ENCODE measurements at regions not wholly inside any gene's neighbourhood (a gene's known extent, or its start where the extent isn't known, plus 50 kb on each side); places are given as distances from the start of the nearest gene placed in this dataset.

- no peak for DNase-seq (ENCODE audit: low spot score)
Observed at GRCh38 chr18:39872651-39873050, 2082.4 kb upstream of the PIK3C3 start.

GRCh38 chr18:39871961-39872360 lies 2083.1 kb upstream of the PIK3C3 start:
- no peak for DNase-seq (ENCODE audit: low spot score)

GRCh38 chr18:39870591-39870990 lies 2084.4 kb upstream of the PIK3C3 start:
- DNase-seq (ENCODE audit: low spot score): no peak

- no peak for DNase-seq (ENCODE audit: low spot score)
Observed at GRCh38 chr18:39863916-39864315, 2091.1 kb upstream of the PIK3C3 start.

GRCh38 chr18:39862341-39862740 lies 2092.7 kb upstream of the PIK3C3 start:
- no peak for DNase-seq (ENCODE audit: low spot score)

GRCh38 chr18:39854291-39854690 lies 2100.7 kb upstream of the PIK3C3 start:
- no peak for DNase-seq (ENCODE audit: low spot score)

- DNase-seq (ENCODE audit: low spot score): no peak
Observed at GRCh38 chr18:39846265-39846664, 2108.8 kb upstream of the PIK3C3 start.

GRCh38 chr18:39845631-39846030 lies 2109.4 kb upstream of the PIK3C3 start:
- no peak for DNase-seq (ENCODE audit: low spot score)

GRCh38 chr18:39845106-39845505 lies 2109.9 kb upstream of the PIK3C3 start:
- no peak for DNase-seq (ENCODE audit: low spot score)

GRCh38 chr18:39843546-39843945 lies 2111.5 kb upstream of the PIK3C3 start:
- DNase-seq (ENCODE audit: low spot score): no peak

- DNase-seq (ENCODE audit: low spot score): no peak
Observed at GRCh38 chr18:39842366-39842914, 2112.6 kb upstream of the PIK3C3 start.

- DNase-seq (ENCODE audit: low spot score): peak; percentile 64
Observed at GRCh38 chr18:39841482-39842365, 2113.3 kb upstream of the PIK3C3 start.

- peak; percentile 15 for DNase-seq (ENCODE audit: low spot score)
Observed at GRCh38 chr18:39840856-39841481, 2114.1 kb upstream of the PIK3C3 start.

GRCh38 chr18:39840406-39840805 lies 2114.6 kb upstream of the PIK3C3 start:
- no peak for DNase-seq (ENCODE audit: low spot score)

GRCh38 chr18:39839782-39840181 lies 2115.3 kb upstream of the PIK3C3 start:
- no peak for DNase-seq (ENCODE audit: low spot score)

- DNase-seq (ENCODE audit: low spot score): no peak
Observed at GRCh38 chr18:39838831-39839230, 2116.2 kb upstream of the PIK3C3 start.

- no peak for DNase-seq (ENCODE audit: low spot score)
Observed at GRCh38 chr18:39835303-39836030, 2119.6 kb upstream of the PIK3C3 start.

GRCh38 chr18:39834636-39835035 lies 2120.4 kb upstream of the PIK3C3 start:
- no peak for DNase-seq (ENCODE audit: low spot score)

- DNase-seq (ENCODE audit: low spot score): no peak
Observed at GRCh38 chr18:39825485-39826150, 2129.4 kb upstream of the PIK3C3 start.

GRCh38 chr18:39806525-39806924 lies 2148.5 kb upstream of the PIK3C3 start:
- DNase-seq (ENCODE audit: low spot score): no peak

- no peak for DNase-seq (ENCODE audit: low spot score)
Observed at GRCh38 chr18:39805218-39805617, 2149.8 kb upstream of the PIK3C3 start.

- no peak for DNase-seq (ENCODE audit: low spot score)
Observed at GRCh38 chr18:39802648-39803229, 2152.3 kb upstream of the PIK3C3 start.
